Body of pancreas (tissue), 4 donors: ENCODE measurements at regions not wholly inside any gene's neighbourhood (a gene's known extent, or its start where the extent isn't known, plus 50 kb on each side); places are given as distances from the start of the nearest gene placed in this dataset.

Experiments used
- ATAC-seq: fragments of 150-250 bp; one replicate; pipeline ENCODE4 v1.9.1; 2016
- DNase-seq, 4 donors: peaks; one replicate each; pipeline ENCODE4 v3.0.0-alpha.2; 2019
- H3K27ac ChIP-seq, 4 donors: fragments of 200-600 bp; sonication (generic); 1 replicate in 3 of 4; 2 replicates in 1 of 4; pipeline versions ENCODE4 v1.5.1 to v1.6.1; 2016 to 2019; ENCODE audit warnings: mild to moderate bottlenecking in 1 of 4, mixed read lengths in 1 of 4, moderate library complexity in 1 of 4
- H3K27me3 ChIP-seq, 2 donors: fragments of 200-600 bp; sonication (generic); one replicate each; pipeline ENCODE4 v1.6.0; 2016; ENCODE audit warnings: mild to moderate bottlenecking in 1 of 2
- H3K36me3 ChIP-seq, 2 donors: fragments of 200-600 bp; sonication (generic); replicated peaks in 1 of 2; 2 replicates each; pipeline ENCODE4 v1.5.1; 2016; ENCODE audit warnings: low read depth in 2 of 2; ENCODE audit not compliant: insufficient read depth in 1 of 2
- H3K4me1 ChIP-seq: fragments of 200-600 bp; sonication (generic); one replicate; pipeline ENCODE4 v1.6.0; 2016
- H3K4me3 ChIP-seq, 2 donors: fragments of 200-600 bp; sonication (generic); 1 replicate in 1 of 2; 2 replicates in 1 of 2; pipeline ENCODE4 v1.5.1; 2016 to 2019
- H3K9me3 ChIP-seq, 3 donors: fragments of 200-600 bp; sonication (generic); 1 replicate in 2 of 3; 2 replicates in 1 of 3; pipeline ENCODE4 v1.5.1; 2016
- POLR2A ChIP-seq, 3 donors: fragments of 450-650 bp; IDR thresholded peaks; one replicate each; pipeline ENCODE4 v1.6.1; 2016; ENCODE audit warnings: antibody characterized with exemption in 3 of 3, mild to moderate bottlenecking in 2 of 3
- WGBS, 2 donors: methylation state at CpG; one replicate each; pipeline ENCODE4 v1.1.5; 2017; 5-methylcytosine and 5-hydroxymethylcytosine counted together
- intact Hi-C: fragments of 100-400 bp; cut with DNase I; formaldehyde crosslinking; loops from one replicate; pipeline ENCODE4 v1.15.1; 2023
- TF ChIP-seq, protein P1 (sequence below), 7 experiments: fragments of 450-650 bp in 4 of 7; fragments of 200-600 bp in 3 of 7; sonication (generic) in 3 of 7; IDR thresholded peaks; one replicate each; pipeline ENCODE4 v1.5.1; 2016 to 2019; ENCODE audit warnings: antibody characterized with exemption in 7 of 7

DNA sequence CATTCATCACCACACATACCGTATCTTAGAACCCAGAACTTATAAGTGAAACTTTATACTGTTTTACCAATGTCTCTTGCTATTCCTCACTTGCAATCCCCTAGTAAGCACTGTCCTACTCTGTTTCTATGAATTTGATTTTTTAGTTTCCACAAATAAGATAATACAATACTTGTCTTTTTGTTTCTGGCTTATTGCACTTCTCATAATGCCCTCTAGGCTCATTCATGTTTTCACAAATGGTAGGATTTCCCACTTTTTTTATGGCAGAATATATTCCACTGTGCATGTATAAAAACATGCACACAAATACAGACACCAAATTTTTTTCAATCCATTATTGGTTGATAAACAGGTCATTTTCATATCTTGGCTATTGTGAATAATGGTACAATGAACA lies 1742.3 kb upstream of the NUDT12 start:
- no peak overlapping the region for H3K27ac ChIP-seq
- no peak for TF ChIP-seq POLR2A (IDR thresholded peaks at IDR 0.05)
- TF ChIP-seq, protein P1, sequence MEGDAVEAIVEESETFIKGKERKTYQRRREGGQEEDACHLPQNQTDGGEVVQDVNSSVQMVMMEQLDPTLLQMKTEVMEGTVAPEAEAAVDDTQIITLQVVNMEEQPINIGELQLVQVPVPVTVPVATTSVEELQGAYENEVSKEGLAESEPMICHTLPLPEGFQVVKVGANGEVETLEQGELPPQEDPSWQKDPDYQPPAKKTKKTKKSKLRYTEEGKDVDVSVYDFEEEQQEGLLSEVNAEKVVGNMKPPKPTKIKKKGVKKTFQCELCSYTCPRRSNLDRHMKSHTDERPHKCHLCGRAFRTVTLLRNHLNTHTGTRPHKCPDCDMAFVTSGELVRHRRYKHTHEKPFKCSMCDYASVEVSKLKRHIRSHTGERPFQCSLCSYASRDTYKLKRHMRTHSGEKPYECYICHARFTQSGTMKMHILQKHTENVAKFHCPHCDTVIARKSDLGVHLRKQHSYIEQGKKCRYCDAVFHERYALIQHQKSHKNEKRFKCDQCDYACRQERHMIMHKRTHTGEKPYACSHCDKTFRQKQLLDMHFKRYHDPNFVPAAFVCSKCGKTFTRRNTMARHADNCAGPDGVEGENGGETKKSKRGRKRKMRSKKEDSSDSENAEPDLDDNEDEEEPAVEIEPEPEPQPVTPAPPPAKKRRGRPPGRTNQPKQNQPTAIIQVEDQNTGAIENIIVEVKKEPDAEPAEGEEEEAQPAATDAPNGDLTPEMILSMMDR (IDR thresholded peaks at IDR 0.05), result no peak
- no peaks in the 10 kb centered on the region for H3K36me3 ChIP-seq
- DNase-seq (no peak), ATAC-seq (no peak)
- no peaks in the 10 kb centered on the region for H3K27me3 ChIP-seq
- H3K9me3 ChIP-seq, result no peaks in the 10 kb centered on the region
- WGBS, 2 donors, result 89 to 93% methylated on average over 1 of the region's 1 CpG
- intact Hi-C loops, result no loop called here
- H3K4me3 ChIP-seq, result no peak overlapping the region
- H3K4me1 ChIP-seq, result no peaks in the 10 kb centered on the region

DNA sequence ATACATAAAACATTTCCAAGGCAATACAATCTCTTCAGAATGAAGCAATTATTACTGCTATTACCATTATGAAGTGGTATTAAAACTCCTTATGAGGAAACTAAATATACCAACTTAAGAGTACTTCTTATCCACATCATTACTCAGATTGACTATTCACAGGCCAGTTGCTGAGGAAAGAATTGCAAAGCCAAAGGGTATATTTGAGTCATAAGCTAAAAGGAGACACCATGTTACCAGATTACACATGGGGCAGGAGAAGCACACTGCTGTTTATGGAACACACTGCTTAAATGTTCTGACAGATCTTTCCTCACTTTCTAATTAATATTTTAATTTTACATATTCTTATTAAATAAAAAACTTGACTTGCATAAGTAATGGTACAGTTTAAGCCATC lies 1726.4 kb upstream of the NUDT12 start:
- no peak for DNase-seq
- TF ChIP-seq, protein P1 (IDR thresholded peaks at IDR 0.05), result no peak
- TF ChIP-seq POLR2A (IDR thresholded peaks at IDR 0.05), result no peak
- Histone ChIP-seq H3K9me3 (no peaks in the 10 kb centered on the region), H3K36me3 (no peaks in the 10 kb centered on the region), H3K27ac (no peak overlapping the region), H3K27me3 (no peaks in the 10 kb centered on the region), H3K4me3 (no peak overlapping the region), H3K4me1 (no peaks in the 10 kb centered on the region)
- ATAC-seq, result no peak
- intact Hi-C loops, result no loop called here

DNA sequence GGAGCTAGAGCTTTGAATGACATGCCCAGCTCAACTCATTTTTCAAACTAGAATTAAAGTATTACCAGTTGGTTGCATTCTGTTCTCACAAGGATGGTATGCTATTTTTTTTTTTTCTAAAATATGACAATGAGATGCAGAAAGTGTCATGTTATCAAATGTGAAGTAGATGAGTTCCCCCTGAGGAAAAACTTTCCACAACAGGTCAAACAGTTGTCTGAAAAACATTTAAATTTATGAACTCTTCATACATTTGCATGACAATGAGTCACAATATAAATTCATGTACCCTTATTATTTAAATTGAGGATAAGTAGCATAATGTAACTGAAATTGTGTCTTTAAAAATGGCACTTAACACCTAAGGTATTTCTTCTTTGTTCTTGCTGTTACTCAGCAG lies 1720.5 kb upstream of the NUDT12 start:
- H3K4me1 ChIP-seq, result no peaks in the 10 kb centered on the region
- ATAC-seq, result no peak
- no peak overlapping the region for H3K27ac ChIP-seq
- H3K27me3 ChIP-seq, result no peaks in the 10 kb centered on the region
- intact Hi-C loops, result no loop called here
- no peaks in the 10 kb centered on the region for H3K36me3 ChIP-seq
- H3K9me3 ChIP-seq, result no peaks in the 10 kb centered on the region
- H3K4me3 ChIP-seq, result no peak overlapping the region
- TF ChIP-seq, protein P1 (IDR thresholded peaks at IDR 0.05), result no peak
- no peak for TF ChIP-seq POLR2A (IDR thresholded peaks at IDR 0.05)
- DNase-seq, result no peak

DNA sequence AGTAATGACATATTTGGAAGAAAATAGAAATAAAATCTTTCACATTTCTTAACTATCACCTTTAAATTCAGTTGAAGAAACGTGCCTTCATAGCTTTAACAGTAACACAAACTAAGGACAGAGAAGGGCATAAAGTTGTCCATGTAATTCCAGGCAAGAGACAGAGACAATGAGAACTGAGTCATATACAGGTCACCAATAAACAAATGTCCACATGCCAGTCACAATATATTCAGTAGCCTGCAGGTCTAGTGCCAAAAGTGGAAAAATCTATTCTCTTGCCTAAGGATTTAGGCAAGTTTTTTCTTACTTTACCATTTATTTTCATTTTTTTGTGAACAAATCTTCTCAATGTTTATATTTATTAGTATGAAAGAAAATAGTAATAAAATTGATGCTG lies 1711.5 kb upstream of the NUDT12 start:
- no peak overlapping the region for H3K4me3 ChIP-seq
- H3K27ac ChIP-seq, result no peak overlapping the region
- no peaks in the 10 kb centered on the region for H3K9me3 ChIP-seq
- no peaks in the 10 kb centered on the region for H3K36me3 ChIP-seq
- WGBS, 2 donors, result 31 to 32% methylated on average over 1 of the region's 1 CpG
- TF ChIP-seq POLR2A (IDR thresholded peaks at IDR 0.05), result no peak
- TF ChIP-seq, protein P1 (IDR thresholded peaks at IDR 0.05), result no peak
- no peak for ATAC-seq
- no peaks in the 10 kb centered on the region for H3K27me3 ChIP-seq
- intact Hi-C loops, result no loop called here
- DNase-seq, result no peak
- no peaks in the 10 kb centered on the region for H3K4me1 ChIP-seq

DNA sequence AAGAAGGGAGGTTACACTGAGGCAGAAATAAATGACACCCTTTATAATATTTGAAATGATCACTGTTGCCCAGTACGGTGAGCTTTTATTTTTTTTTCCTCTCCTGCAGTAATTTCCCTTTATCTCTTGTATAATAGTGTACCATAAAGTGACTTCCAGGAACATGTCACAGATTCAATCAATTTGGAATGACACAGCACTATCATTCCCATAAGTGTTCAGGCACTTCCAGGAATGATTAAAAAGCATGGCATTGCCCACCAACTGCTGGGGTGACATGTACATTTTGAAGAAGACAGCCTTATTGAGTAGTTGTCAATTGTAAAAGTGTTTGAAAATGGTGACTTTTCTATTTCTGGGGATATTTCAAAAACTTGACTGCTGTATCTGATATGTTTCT lies 1700.9 kb upstream of the NUDT12 start:
- DNase-seq (no peak), ATAC-seq (no peak)
- no peaks in the 10 kb centered on the region for H3K4me1 ChIP-seq
- TF ChIP-seq, protein P1 (IDR thresholded peaks at IDR 0.05), result no peak
- no peak for TF ChIP-seq POLR2A (IDR thresholded peaks at IDR 0.05)
- H3K36me3 ChIP-seq, result no peaks in the 10 kb centered on the region
- 38 to 43% methylated on average over 1 of the region's 1 CpG for WGBS, 2 donors
- intact Hi-C loops, result no loop called here
- H3K27ac ChIP-seq, result no peak overlapping the region
- H3K27me3 ChIP-seq, result no peaks in the 10 kb centered on the region
- H3K9me3 ChIP-seq, result no peaks in the 10 kb centered on the region
- no peak overlapping the region for H3K4me3 ChIP-seq
